HG02623 (cell line): ENCODE measurements at regions not wholly inside any gene's neighbourhood (a gene's known extent, or its start where the extent isn't known, plus 50 kb on each side); places are given as distances from the start of the nearest gene placed in this dataset.

Experiments used
- ATAC-seq: cut with Tn5 transposase; IDR thresholded peaks from one replicate; pipeline ENCODE4 v1.9.1; 2021; ENCODE audit warnings: moderate library complexity; ENCODE audit not compliant: unreplicated experiment

DNA sequence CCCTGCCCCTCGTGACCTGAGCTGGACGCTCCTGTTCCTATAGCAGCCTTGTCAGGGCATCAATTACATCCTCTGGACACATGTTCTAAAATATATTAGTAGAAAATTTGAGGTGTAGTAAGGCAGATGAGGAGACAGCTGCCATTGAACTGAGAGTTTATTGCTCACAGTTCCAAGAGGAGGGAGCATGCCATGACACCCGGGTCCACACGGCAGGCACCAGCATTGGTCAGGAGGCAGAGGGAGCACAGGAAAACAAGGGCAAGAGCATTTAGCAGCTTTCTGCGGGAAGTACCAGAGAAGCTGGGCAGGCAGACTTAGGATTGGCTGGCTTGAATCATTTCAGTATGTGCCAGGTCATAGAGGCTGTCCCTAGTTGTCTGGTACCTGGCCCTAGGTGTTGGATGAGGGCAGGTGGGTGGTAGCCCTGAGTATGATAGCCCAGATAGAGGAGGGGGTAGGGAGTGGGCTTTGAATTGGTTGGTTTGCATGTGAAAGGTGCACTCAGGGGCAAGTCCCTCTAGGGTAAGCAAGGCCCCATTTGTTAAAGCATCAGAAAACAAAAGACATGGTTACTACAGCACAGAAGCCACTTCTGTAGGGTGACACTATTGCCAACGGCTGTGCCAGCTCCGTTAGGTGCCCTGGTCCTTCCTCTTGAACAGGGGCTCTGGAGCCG is 223.6 kb upstream of the RAB4A start:
- no peak for ATAC-seq

DNA sequence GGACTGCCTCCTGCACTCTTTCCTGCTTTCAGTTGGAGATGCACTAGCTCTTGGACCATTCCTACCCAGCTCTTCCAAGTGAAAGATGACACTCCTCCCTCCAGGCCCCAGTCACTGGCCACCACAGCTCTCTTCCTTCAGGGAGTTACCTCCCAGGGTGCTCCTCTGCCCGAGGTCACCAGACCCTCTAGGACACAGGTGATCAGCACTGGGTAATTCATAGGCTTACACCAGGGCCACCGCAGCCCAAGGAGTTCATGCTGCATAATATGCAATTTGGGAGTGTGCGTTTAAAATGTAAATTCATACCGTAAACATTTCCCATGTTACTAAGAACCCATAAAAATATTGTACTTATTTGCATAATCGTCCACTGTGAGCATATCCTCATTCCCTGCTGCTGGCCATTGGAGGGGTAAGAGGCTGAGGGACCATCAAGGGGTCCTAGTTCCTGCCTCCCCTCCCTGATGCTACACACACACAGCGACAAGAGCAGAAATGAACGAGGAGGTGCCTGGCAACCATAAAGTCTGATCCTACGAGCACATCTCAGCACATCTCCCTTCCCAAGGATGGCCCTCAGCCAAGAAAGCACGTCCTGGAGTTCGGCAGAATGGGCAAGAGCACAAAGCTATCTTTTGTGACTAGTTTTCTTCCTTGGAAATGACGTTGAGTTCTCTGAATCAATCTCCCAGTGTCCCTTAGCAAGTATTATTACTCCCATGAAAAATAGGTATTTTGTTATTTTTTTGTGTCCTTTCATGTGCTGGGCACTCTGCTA is 222.9 kb upstream of the RAB4A start:
- ATAC-seq = no peak

DNA sequence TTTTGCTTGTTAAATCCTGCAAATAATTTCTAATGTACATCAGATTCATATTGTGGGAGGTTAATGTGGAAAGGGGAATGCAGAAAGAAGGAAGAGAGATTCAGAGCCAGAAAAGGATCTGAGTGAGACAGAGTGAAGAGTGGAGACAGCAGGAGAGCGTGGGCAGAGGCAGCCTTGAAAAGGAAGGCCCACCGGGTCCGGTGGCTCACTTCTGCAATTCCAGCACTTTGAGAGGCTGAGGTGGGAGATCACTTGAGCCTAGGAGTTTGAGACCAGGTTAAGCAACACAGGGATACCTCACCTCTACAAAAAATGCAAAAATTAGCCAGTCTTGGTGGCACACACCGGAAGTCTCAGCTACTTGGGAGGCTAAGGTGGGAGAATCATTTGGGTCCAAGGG is 222.0 kb upstream of the RAB4A start:
- no peak for ATAC-seq

DNA sequence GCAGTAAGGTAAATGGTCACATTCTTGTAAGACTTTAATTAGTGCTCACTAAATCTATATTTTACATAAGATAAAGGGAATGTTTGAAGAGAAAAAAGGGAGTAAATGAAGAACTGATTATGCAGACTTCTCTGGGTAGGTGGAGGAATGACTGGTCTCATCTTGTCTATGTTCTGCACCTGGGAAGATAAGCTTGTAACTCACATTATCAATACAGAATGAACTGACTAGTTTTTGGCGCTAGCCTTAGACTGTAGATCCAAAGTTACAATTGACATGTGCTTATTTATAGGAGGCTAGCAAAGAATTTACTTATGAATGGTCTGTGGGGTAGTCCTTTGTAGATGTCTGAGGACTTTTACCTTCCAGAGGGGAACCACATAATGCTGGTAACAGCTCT is 214.9 kb upstream of the RAB4A start:
- ATAC-seq = no peak

DNA sequence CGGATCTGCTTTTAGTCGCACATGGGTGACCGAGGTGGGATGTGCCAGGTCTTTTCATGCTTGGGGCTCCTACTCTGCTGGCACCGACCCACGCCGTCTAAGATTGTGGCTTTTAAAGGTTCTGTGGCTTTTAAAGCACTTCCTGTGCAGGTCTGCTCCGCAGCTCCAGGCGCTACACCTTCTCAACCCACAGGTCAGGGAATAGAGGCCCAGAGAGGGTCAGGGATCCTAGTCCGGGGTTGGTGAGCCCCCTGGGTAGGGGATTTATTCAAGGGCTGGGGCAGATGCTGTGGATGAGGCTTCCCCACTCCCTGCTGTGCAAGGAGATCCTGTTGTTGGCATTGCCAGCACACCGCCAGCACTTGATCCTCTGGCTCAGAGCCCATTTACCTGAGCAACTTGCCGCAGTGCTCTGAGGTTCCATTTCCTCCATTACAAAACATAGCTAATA is 212.8 kb upstream of the RAB4A start:
- no peak for ATAC-seq

DNA sequence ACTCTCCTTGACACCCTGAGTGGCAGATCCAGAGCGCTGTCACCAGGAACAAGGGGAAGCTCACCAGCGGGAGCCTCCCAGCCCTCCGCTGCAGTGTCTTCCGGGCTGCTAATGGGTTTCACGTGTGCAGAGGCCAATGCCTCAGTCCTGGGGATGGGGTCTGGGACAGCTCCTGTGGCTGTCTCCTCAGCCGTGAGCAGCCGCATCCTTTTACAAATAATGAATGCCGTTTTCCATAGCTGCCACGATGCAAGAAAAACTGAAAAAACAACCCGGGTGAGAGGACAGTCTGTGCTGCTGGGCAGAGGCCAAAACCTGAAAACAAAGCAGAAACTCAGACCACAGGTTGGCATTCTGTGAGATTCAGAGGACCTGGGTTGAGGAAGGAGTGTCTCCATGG is 212.2 kb upstream of the RAB4A start:
- ATAC-seq = no peak

DNA sequence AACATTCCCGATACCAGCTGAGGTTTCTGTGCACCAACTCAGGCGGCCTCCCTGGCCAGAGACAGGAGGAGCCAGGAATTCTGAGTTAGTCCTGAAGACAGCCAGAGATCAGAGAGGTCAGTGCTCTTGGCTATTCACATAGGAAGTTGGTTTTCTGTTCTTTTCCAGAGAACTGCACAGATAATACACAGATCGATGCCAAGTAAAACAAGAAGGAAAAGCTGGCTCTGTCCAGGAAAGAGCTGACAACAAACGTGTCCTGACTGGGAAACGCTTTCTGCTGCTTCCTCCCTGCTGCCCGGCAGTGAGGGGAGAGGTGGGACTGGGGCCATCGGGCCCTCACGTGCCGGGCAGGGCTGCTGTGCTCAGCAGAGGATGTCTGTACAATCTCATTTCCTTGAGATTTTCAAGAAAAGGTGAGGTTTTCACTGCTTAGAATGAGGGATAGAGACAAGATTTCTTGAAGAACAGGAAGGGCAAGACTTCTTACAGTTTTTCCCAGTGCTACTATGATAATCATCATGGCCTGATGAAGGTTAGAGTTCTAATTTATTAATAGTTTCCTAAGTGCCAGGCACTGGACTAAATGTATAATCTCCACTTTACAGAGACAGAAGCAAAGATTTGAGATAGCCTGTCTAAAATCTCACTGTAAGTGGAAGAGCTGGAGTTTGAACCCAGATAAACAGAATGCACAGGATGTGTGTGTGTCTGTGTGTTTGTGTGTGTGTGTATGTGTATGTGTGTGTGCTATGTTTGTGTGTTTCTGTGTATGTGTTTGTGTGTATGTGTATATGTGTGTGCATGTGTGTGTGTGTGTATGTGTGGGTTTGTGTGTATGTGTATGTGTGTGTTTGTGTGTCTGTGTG is 211.0 kb upstream of the RAB4A start:
- ATAC-seq = no peak

DNA sequence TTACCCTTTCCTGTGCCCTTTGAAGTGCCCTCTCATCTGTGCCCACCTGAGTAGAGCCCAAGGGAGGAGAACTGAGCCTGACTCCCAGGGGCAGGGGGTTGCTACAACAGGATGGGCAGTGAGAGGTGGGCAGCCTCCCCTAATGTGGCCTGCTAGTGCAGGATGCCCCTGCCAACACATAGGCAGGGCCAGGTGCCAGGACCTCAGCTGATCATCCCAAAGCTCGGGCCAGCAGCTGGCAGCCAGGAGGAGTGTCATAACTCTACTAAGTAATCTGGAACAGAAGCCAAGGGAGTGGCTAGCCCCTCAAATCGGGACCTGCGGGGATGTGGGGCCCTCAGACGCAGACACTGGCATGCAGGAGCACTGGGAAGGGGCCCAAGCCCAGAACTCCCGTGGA is 208.8 kb upstream of the RAB4A start:
- no peak for ATAC-seq

DNA sequence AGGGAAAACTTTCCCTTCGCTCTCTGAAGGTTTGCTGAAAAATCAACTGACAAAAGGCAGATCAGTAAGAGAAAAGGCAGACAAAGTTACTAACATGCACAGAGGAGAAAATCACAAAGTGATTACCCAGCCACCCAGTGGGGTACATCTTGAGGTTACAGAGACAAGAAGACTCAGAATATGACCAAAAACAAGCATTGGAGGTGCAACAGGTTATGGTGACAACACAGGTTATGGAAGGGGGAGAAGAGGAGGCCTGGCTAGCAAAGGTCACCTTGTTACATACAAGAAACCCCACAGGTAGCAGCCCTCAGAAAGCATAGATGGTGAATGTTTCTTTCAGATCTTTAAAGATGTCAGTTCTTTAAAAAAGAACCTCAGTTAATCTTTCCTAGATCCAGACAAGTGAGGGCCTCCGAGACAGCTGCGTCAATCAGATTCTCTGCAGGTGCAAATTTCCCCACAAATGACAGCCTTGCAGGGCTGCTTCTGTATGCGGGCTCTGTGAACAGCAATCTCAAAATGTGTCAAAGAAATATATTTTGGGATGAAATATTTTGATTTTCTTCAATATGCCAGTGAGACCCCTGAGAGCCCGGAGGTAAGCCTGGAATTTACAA is 207.6 kb upstream of the RAB4A start:
- ATAC-seq = no peak

DNA sequence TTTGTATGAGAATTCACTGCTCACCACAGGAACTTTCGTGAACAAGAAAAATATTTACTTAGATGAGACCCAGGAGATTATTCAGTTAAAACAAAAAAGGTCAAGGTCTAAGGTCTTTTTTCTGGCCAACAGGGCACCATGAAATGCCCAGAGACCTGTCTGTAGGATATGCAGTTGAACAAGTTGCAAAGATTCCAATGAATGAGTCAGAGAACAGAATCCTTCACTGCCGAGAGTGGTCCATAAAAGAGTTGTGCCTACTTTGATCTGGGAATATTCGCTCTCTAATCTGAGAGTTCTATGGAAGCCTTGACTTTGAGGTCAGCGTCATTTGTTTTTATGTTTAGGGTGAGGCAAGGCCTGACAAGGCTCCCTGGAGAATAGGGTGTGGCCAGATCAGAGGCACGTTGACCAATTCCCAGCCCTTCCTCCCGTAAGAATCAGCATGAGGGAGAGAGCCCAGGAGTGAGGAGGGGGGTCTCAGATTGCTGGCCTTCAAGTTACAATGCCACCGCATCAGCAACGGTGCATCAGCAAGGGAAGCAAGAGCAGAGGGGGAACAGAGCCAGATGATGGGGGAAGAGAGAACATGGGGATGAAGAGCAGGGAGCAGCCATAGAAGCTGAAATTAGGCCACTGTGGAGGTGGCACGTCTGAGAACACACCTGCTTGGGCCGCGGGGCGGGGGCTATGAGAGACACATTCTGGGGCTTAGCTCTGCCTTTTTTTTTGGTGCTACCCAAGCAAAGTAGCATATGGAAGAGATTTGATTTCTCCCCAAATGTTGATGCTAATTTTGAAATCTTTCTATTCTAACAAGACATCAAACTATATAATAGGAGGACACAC is 206.4 kb upstream of the RAB4A start:
- no peak for ATAC-seq

DNA sequence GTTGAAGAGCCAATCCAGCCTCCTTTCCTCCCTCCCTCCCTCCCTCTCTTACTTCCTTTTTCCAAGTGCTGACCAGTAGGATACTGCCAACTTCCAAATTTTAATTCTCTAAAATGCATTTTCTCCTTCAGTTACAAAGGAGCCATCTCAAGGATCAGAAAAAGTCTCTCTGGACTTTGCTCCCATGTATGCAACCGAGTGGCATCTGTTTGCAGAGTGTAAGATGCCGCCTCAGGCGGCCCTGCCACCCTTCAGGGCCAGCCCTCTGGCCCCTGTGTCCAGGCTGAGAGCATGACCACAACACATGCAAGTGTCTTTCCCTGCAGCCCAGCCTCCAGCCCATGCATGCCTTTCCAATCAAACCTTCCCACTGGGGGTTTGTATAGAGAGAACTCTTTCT is 205.3 kb upstream of the RAB4A start:
- no peak for ATAC-seq

DNA sequence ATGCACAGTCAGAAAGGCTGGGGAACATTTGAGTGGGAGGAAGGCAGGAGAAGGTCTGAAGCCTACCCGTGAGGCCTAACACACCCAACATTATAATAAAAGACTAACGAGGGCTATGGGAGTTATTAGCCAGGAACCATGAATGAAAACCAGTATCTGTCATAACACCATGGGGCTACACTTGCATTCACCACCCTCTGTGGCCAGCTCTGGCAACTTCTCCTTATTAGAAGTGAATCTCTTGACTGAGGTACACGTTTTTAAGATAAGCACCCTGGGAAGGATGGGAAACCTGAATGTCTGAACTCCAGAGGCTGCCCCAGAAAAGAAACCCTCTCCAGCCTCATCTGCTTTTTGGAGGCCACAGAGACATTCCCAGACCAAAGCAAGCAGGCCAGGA is 204.3 kb upstream of the RAB4A start:
- ATAC-seq = no peak

DNA sequence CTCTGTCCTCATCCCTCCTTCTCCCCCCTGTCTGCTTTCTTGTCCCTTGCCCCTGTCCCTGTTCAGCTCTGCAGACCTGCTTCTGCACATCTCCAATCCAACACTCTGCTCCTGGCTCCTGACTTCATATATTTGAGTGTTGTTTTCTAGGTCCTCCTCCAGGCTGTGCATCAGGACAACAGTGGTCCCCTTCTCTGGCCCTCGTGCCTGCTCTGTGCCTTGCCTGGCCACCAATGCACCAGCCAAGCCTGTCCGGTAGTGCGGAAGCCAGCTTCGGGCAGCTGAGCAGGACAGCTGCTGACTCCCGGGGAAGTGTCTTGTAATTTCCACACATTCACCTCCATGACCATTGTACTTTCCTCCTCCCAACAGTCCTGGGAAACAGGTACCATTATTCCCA is 203.4 kb upstream of the RAB4A start:
- no peak for ATAC-seq

DNA sequence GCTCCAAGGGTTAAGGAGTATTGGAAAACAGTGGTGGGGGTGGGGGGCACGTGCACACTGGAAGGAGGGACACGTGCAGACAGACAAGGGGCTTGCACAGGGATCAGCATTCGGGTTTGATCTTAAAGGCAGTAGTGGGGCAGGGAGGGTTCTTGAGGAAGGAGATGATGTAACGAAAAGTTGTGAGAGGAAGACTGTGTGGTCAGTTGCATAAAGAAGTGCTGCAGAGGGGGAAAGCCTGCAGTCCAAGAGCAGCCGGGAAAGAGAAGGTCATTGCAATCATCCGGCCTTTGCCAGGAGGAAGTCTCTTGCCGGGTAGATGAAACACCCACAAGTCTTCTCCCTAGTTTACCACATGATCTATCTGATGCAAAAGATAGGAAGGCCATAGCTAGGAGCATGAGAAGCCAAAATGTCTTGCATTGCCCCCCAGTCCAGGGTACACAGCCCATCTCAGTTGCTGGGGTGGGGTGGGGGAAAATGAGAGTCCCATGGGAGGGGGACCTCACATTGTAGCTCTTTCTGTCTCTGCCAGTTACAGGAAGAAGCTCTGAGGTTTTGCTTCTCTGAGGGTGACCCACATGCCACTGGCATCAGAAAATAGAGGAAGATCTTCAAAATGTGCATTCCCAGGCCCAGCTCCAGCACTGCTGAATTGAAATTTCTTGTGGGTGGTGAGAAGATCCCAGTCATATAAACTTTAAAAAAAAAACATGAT is 202.5 kb upstream of the RAB4A start:
- no peak for ATAC-seq

DNA sequence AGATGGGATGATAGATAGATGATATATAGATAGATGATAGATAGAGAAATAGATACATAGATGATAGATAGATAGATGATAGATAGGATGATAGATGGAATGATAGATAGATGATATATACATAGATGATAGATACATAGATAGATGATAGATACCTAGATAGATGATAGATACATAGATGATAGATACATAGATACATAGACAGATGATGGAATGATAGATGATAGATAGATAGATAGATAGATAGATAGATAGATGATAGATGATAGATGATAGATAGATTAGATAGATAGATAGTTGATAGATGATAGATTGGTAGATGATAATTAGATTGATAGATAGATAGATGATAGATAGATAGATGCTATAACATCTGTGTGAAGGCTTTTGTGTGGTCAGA is 201.7 kb upstream of the RAB4A start:
- no peak for ATAC-seq

DNA sequence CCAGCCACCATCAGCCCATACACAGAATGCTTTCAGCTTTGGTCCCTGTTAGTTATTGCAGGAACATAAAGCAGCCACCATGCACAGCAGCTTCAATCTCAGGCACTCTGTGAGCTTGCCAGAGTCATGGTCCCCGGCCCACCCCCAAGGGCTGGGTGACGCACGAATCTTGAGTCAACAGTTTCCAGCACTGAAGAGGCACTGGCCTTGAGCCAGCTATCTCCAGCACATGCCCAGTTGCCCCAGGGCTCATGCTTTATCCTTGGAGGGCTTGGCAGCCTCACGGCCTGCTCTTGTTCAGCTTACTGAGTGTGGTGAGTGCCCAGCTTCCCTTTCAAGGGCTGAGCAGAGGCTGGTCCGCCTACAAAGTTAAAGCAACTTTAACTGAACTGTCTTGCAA is 200.7 kb upstream of the RAB4A start:
- no peak for ATAC-seq

DNA sequence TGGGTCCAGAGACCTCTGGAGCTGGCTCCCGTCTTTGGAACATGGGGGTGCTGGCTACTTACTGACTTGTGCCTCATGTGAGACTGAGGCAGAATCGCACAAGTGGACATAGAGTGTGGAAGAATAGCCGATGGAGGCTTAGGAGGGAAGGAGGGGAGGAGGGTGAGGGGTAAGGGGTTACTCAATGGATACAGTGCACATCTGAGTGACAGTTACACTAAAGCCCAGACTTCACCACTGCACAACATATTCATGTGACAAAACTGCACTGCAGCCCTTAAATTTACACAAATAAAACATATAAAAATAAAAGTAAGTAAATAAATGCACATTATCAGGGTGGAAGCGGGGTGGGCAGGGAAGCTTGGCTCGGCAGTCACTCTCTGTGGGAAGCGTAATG is 197.7 kb upstream of the RAB4A start:
- no peak for ATAC-seq

DNA sequence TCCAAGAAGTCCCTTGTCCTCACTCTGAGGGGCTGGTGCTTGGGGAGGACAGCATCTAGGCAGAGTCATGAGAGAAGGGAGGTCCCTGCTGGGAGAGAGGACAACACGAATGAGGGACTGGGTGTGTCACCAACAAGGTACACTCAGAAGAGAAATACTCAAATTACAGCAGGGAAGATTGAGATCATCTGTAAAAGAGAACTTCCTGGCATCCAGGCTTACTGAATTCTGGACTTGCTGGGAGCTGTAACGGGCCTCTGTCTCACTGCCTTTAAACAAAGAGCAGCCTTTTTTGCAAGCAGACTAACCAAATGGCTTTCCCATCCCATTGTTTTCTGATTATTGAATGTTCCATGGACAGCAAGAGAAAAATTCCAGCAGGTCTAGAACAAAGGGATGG is 195.7 kb upstream of the RAB4A start:
- no peak for ATAC-seq

DNA sequence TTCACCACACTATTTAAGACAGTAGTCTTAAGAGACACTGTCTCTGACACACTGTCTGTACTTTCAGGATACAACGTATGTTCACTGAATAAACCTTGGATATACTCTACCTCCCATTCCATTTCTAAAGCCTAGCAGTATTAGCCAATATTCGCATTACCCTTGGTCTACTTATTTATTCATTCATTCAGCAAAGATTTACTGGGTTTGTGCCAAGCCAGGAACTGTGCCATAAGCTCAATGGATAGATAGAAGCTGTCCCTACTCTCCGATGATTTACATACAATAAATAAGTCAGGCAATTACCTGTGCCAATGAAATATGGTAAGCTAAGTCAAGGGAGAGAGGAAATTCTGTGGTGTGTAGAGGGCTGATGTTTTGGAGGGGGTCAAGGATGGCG is 195.2 kb upstream of the RAB4A start:
- ATAC-seq = no peak

DNA sequence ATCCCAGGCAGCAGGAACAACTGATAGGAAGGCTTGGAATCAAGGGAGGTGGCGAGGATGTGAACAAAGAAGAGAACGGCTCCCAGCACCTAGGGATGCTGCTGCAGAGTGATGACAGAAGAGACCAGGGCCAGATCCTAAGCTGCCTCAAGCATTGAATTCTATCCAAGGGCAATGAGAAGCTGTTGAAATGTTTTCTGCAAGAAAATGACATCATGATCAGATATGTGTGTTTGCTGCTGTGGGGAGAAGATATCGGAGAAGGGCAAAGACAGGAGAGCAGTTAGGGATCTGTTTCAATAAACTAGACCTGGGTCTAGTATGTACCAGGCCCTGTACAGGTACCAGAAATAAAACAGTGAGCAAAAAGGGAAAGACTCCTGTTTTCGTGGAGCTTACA is 194.7 kb upstream of the RAB4A start:
- no peak for ATAC-seq
